HG03565 (cell line): ENCODE measurements at regions not wholly inside any gene's neighbourhood (a gene's known extent, or its start where the extent isn't known, plus 50 kb on each side); places are given as distances from the start of the nearest gene placed in this dataset.

Experiments used
- ATAC-seq: cut with Tn5 transposase; IDR thresholded peaks from one replicate; pipeline ENCODE4 v1.9.1; 2021; ENCODE audit warnings: mild to moderate bottlenecking, moderate library complexity; ENCODE audit not compliant: unreplicated experiment

GRCh38 chr18:78895207-78896001 is 84.2 kb upstream of the SALL3 start:
- no peak for ATAC-seq

- no peak for ATAC-seq
Observed at GRCh38 chr18:78896111-78896905, 83.3 kb upstream of the SALL3 start.

GRCh38 chr18:78898066-78898465 is 81.6 kb upstream of the SALL3 start:
- no peak for ATAC-seq

- ATAC-seq: no peak
Observed at GRCh38 chr18:78898635-78899034, 81.0 kb upstream of the SALL3 start.

- ATAC-seq: no peak
Observed at GRCh38 chr18:78899241-78899640, 80.4 kb upstream of the SALL3 start.

GRCh38 chr18:78900938-78901909 is 78.4 kb upstream of the SALL3 start:
- no peak for ATAC-seq

DNA sequence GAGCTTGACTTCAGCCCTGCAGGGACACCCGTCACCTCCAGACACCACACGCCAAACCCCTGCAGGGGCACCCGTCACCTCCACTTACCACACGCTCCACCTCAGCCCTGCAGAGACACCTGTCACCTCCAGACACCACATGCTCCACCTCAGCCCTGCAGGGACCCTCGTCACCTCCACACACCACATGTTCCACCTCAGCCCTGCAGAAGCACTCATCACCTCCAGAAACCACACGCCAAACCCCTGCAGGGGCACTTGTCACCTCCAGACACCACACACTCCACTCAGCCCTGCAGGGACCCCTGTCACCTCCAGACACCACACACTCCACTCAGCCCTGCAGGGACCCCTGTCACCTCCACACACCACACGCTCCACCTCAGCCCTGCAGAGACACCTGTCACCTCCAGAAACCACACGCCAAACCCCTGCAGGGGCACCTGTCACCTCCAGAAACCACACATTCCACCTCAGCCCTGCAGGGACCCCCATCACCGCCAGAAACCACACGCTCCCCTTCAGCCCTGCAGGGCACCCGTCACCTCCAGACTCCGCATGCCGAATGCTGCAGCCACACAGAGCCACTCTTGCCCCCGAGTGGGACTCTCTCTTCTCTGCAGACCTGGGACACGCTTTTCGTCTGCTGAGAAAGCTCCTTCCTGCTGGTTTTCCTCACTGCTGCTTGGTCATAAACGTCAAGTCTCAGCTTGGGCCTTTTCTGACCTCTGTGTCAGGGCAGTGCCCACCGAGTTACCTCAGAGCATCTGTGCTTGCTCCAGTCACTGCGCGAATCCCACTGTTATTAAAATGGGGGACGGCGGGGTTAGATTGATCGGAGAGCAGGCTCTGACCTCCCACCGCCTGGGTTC is 77.5 kb upstream of the SALL3 start:
- no peak for ATAC-seq

DNA sequence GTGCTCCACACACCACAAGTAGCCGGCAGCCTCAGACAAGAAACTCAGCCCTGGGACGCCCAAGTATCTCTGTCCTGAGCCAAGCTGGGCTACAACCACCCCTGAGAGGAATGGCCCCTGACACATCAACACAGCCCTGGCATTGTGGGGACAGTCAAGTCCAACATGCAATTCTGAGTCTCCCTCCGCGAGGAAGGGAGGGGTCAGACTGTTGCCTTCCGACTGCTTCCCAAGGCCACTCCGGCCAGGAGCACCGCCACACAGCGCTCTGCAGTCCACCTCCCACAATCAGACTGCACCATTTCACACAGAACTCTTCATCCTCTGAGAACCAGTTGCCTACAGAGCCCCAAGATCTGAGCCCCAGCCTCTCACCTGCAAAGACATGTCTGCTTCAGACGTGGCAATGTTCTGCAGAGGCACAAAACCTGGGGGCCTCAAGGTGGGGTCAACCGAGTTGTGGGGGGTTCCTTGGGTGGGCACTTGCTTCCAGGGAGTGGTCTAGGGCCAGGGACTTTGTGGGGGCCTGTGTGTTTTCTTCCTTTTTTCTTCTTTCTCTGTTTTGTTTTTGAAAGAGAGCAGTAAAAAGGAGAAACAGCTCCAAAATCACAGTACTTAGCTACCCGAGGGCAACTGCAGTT is 76.7 kb upstream of the SALL3 start:
- no peak for ATAC-seq

GRCh38 chr18:78903436-78904178 is 76.0 kb upstream of the SALL3 start:
- no peak for ATAC-seq

GRCh38 chr18:78904179-78904531 is 75.5 kb upstream of the SALL3 start:
- ATAC-seq: no peak

GRCh38 chr18:78905334-78905733 is 74.3 kb upstream of the SALL3 start:
- ATAC-seq: no peak

GRCh38 chr18:78906066-78906465 is 73.6 kb upstream of the SALL3 start:
- ATAC-seq: no peak

DNA sequence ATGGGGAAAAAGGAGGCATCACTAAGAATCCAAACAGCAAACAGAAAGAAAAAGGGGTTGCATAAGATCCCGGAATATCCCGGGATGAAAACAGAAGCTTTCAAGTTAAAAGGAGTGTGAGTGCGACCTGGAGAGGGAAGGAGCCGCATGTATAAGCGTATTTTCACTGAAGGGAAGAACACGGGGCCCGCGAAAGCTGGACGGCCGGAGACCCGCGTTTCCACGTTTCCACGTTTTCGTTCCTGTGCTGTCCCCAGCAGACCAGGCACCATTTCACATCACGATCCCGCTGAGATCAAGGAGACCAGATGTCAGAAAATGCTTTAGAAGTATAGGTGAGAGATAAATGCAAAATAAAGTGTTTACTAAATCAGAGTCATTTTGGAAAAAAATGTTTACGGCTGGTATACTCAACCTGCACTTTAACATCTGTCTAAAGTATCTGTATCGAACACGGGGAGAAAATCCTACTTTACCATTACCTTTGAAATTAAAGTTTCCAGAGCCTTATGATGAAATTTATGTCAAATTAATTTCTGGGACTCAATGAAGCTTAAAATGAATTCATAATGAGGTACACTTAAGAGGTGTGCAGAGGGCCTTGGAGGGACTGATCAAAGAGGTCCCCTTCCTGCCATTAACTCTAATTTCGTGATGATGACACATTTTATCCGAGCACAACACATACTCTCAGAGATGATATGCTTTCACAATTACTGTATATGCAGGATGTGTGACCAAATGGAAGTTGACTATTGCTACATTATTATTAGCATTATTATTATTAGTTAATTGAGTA is 71.0 kb upstream of the SALL3 start:
- no peak for ATAC-seq

DNA sequence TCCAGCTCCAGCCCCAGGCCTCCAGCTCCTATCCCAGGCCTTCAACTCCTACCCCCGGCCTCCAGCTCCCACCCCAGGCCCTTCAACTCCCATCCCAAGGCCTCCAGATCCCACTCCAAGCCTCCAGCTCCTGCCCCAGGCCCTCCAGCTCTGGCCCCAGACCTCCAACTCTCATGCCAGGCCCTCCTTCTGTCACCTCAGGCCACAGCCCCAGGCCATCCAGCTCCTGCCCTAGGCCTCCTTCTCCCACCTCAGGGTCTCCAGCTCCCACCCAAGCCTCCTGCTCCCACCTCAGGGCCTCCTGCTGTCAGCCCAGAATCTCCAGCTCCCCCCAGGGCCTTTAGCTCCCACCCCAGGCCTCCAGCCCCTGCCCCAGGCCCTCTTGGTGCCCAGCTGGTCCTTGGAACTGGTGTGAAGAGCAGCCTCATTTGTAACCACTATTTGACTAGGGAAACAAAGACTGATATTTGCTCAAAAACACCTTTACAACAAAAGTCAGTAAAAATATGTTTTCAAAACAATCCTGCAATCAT is 67.8 kb upstream of the SALL3 start:
- ATAC-seq: no peak

DNA sequence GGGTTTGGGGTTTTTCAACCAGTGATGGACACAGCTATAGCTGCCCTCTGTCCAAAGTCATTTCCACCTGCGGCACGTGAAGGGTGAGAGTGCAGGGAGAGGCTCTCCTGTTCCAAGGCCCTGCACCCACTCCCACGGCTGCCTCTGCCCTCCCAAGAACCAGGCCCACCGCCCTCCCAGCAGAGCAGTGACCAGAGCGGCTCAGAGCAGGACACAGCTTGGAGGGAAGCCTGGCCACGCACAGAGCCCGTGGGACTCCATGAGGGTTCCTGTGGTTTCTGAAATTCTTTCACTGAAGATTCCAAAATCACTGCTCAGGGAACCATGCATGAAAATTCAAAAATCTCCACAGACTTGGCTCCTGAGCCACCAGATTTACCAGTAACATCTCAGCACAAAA is 67.3 kb upstream of the SALL3 start:
- no peak for ATAC-seq

- ATAC-seq: no peak
Observed at GRCh38 chr18:78912844-78913243, 66.8 kb upstream of the SALL3 start.

DNA sequence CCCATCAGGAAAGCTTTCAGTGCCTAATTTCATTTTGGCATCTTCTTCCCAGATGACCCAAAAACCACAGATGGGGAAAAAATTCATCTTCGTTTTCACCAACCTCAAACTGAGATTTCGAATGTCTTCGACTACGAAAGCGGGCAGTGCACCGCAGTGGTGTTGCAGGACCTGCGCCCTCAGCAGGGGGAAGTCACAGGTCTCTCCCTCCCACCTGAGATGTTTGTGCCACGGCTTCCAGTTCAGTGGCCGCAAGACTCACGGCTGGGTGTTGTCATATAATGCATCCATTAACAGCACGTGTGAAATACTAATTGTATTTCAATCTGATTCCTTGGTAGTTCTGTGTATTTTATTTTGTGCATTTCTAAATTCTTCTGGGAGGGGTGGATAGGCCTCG is 66.2 kb upstream of the SALL3 start:
- no peak for ATAC-seq

- ATAC-seq: no peak
Observed at GRCh38 chr18:78913830-78914231, 65.8 kb upstream of the SALL3 start.
